ENCODE measurements at regions not wholly inside any gene's neighbourhood (a gene's known extent, or its start where the extent isn't known, plus 50 kb on each side); places are given as distances from the start of the nearest gene placed in this dataset.

DNA sequence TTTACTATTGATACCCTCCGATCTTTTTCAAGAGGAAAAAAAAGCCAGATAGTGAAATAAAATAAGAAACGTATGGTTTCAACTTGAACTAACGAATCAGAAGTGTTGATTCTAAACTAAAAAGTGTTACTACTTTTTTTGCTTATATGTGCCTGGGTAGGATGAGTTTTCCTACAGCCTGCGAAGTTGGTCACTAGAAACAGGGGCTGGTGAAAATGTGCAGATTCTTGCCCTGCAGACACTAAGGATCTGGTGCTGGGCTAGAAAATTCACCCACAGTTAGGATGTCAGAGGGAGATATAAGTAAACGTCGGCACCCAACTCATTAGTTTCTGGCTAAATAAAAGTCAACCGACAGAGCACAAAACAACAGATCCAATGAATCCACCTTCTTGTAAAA is 298.7 kb upstream of the NFE2L3 start:
- Mint-ChIP-seq H3K4me3 (no peak overlapping the region), H3K27ac (peak overlapping the region; percentile 21), H3K27me3 (peaks cover 48% of the 10 kb centered on the region), H3K9me3 (ENCODE audit: insufficient read depth) (no peaks in the 10 kb centered on the region), H3K4me1 (peaks cover 15% of the 10 kb centered on the region)
- Histone ChIP-seq H3K27me3 (replicated peaks in 1 of 4; ENCODE audit: control extremely low read depth in 1 of 4, control insufficient read depth in 3 of 4, insufficient read depth in 4 of 4, low read length in 3 of 4) (peaks cover 0 to 73% (median 68%) of the 10 kb centered on the region in 4 experiments), H3K9ac (ENCODE audit: low read length) (no peak overlapping the region), H3K4me3 (ENCODE audit: control extremely low read depth in 1 of 5, extremely low read depth in 1 of 5, insufficient read depth in 1 of 5, low read depth in 2 of 5, low read length in 4 of 5) (no peak overlapping the region), H3K9me3 (ENCODE audit: control extremely low read depth in 1 of 3, control insufficient read depth in 2 of 3, insufficient read depth in 1 of 3, low read length in 2 of 3) (peaks cover 6 to 45% (median 17%) of the 10 kb centered on the region in 3 donors), H3K4me1 (ENCODE audit: control insufficient read depth in 2 of 2, insufficient read depth in 2 of 2, low read length in 2 of 2) (peaks cover 23 to 49% of the 10 kb centered on the region in 2 donors), H2AFZ (ENCODE audit: insufficient read depth, low read depth, low read length, poor library complexity, severe bottlenecking) (no peak overlapping the region), H4K20me1 (ENCODE audit: control insufficient read depth, insufficient read depth, low read length, poor library complexity, severe bottlenecking) (no peaks in the 10 kb centered on the region), H3K27ac (ENCODE audit: low read length in 2 of 2) (no peak overlapping the region), H3K36me3 (replicated peaks in 1 of 2; ENCODE audit: control extremely low read depth in 1 of 2, control insufficient read depth in 1 of 2, extremely low read depth in 1 of 2, insufficient read depth in 2 of 2, low read length in 1 of 2) (no peaks in the 10 kb centered on the region), H3K79me2 (ENCODE audit: control insufficient read depth, insufficient read depth, low read length) (no peaks in the 10 kb centered on the region), H3K4me2 (replicated peaks; ENCODE audit: low read depth, low read length, poor library complexity, severe bottlenecking) (no peak overlapping the region)
- ChIA-PET POLR2A (no interaction called here), CTCF (interaction anchor here (0.7 to 2.4 kb wide), 4 partner anchors 9 to 1304 kb away, joined by 3 to 9 read pairs (median 3); no protein-coding TSS in a partner anchor)
- no peak for TF ChIP-seq EZH2 (IDR thresholded peaks at IDR 0.05; ENCODE audit: borderline replicate concordance, insufficient read depth, low read depth, low read length, poor library complexity, severe bottlenecking)
- TF ChIP-seq, protein P1, sequence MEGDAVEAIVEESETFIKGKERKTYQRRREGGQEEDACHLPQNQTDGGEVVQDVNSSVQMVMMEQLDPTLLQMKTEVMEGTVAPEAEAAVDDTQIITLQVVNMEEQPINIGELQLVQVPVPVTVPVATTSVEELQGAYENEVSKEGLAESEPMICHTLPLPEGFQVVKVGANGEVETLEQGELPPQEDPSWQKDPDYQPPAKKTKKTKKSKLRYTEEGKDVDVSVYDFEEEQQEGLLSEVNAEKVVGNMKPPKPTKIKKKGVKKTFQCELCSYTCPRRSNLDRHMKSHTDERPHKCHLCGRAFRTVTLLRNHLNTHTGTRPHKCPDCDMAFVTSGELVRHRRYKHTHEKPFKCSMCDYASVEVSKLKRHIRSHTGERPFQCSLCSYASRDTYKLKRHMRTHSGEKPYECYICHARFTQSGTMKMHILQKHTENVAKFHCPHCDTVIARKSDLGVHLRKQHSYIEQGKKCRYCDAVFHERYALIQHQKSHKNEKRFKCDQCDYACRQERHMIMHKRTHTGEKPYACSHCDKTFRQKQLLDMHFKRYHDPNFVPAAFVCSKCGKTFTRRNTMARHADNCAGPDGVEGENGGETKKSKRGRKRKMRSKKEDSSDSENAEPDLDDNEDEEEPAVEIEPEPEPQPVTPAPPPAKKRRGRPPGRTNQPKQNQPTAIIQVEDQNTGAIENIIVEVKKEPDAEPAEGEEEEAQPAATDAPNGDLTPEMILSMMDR (IDR thresholded peaks at IDR 0.05) = no peak
- intact Hi-C loops (cut with micrococcal nuclease) = loop anchor here (5.0 kb wide), 1 partner anchor 1389 kb away; the partner anchor contains the start of gene EVX1
- DNase-seq = peak; percentile 17
- ATAC-seq (ENCODE audit: low read depth) = no peak
- WGBS (ENCODE audit: insufficient coverage) = 35% methylated on average over 2 of the region's 7 CpGs

DNA sequence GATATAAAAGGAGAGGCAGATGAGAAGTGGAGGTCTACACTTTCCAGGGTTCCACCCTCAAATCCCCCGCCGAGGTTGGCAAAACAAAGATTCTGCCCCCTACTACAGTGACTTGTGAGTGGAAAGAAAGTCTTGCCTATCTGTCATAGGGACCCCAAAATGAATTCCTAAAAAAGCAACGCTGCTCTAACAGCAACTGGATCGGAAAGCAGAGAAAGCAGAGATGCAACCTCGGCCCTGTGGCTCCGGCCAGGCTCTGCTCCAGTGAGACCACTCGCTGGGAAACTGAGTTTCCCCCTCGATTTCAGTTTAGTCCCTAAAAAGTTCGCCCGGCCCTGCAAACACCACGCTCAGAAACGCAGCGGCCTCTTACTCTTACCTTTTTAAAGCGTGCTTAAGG is 297.9 kb upstream of the NFE2L3 start:
- peak overlapping the region; percentile 65 for H3K27ac Mint-ChIP-seq
- H3K4me3 ChIP-seq (ENCODE audit: control extremely low read depth in 1 of 5, extremely low read depth in 1 of 5, insufficient read depth in 1 of 5, low read depth in 2 of 5, low read length in 4 of 5) = no peak overlapping the region
- no peaks in the 10 kb centered on the region for H3K36me3 ChIP-seq (replicated peaks in 1 of 2; ENCODE audit: control extremely low read depth in 1 of 2, control insufficient read depth in 1 of 2, extremely low read depth in 1 of 2, insufficient read depth in 2 of 2, low read length in 1 of 2)
- no peak for ATAC-seq (ENCODE audit: low read depth)
- H3K27ac ChIP-seq (ENCODE audit: low read length in 2 of 2) = no peak overlapping the region
- H3K79me2 ChIP-seq (ENCODE audit: control insufficient read depth, insufficient read depth, low read length) = no peaks in the 10 kb centered on the region
- H3K4me2 ChIP-seq (replicated peaks; ENCODE audit: low read depth, low read length, poor library complexity, severe bottlenecking) = no peak overlapping the region
- H3K9me3 Mint-ChIP-seq (ENCODE audit: insufficient read depth) = no peaks in the 10 kb centered on the region
- TF ChIP-seq, protein P1 (IDR thresholded peaks at IDR 0.05) = no peak
- no peak for TF ChIP-seq EZH2 (IDR thresholded peaks at IDR 0.05; ENCODE audit: borderline replicate concordance, insufficient read depth, low read depth, low read length, poor library complexity, severe bottlenecking)
- CTCF ChIA-PET = interaction anchor here (0.7 to 1.4 kb wide), 7 partner anchors 463 to 1308 kb away, joined by 3 to 4 read pairs (median 3); partner anchors contain the start of genes HOXA3 and HOXA7
- WGBS (ENCODE audit: insufficient coverage) = 21% methylated on average over 12 of the region's 14 CpGs
- H4K20me1 ChIP-seq (ENCODE audit: control insufficient read depth, insufficient read depth, low read length, poor library complexity, severe bottlenecking) = no peaks in the 10 kb centered on the region
- peaks cover 15% of the 10 kb centered on the region for H3K4me1 Mint-ChIP-seq
- peak; percentile 31 for DNase-seq
- peaks cover 48% of the 10 kb centered on the region for H3K27me3 Mint-ChIP-seq
- H2AFZ ChIP-seq (ENCODE audit: insufficient read depth, low read depth, low read length, poor library complexity, severe bottlenecking) = no peak overlapping the region
- no peak overlapping the region for H3K9ac ChIP-seq (ENCODE audit: low read length)
- intact Hi-C loops (cut with micrococcal nuclease) = loop anchor here (5.0 kb wide), 1 partner anchor 1388 kb away; the partner anchor contains the start of gene EVX1
- H3K4me1 ChIP-seq (ENCODE audit: control insufficient read depth in 2 of 2, insufficient read depth in 2 of 2, low read length in 2 of 2) = peaks cover 23 to 56% of the 10 kb centered on the region in 2 donors
- no peak overlapping the region for H3K4me3 Mint-ChIP-seq
- H3K9me3 ChIP-seq (ENCODE audit: control extremely low read depth in 1 of 3, control insufficient read depth in 2 of 3, insufficient read depth in 1 of 3, low read length in 2 of 3) = peaks cover 6 to 52% (median 23%) of the 10 kb centered on the region in 3 donors
- POLR2A ChIA-PET = no interaction called here
- peaks cover 0 to 80% (median 76%) of the 10 kb centered on the region in 4 experiments for H3K27me3 ChIP-seq (replicated peaks in 1 of 4; ENCODE audit: control extremely low read depth in 1 of 4, control insufficient read depth in 3 of 4, insufficient read depth in 4 of 4, low read length in 3 of 4)
